ENCODE measurements at regions not wholly inside any gene's neighbourhood (a gene's known extent, or its start where the extent isn't known, plus 50 kb on each side); places are given as distances from the start of the nearest gene placed in this dataset.

- Mint-ChIP-seq H3K27ac (no peak overlapping the region), H3K4me1 (no peaks in the 10 kb centered on the region), H3K36me3 (no peaks in the 10 kb centered on the region), H3K4me3 (no peak overlapping the region), H3K9me3 (peaks cover 16% of the 10 kb centered on the region)
- DNase-seq (ENCODE audit: low spot score in 2 of 2) (no peak), ATAC-seq (no peak)
Observed at GRCh38 chr5:16245956-16246355, 66.4 kb upstream of the MARCHF11 start.

DNA sequence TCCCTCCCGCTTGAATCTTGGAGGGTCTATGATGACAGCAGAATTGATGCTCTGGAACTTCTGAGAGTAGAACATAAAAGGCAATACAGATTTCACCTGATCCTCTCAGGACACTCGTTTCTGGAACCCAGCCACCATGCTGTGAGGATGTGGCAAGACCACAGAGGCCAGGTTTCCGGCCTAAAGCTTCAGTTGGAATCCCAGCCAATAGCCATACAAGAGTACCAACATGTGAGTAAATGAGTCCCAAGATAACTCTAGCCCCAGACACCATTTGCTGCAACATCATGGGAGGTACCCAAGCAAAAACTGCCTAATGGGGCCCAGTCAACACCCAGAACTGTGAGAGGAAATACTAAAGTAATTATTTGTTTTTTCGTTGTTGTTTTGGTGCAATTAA lies 65.7 kb upstream of the MARCHF11 start:
- H3K9me3 Mint-ChIP-seq, result peaks cover 16% of the 10 kb centered on the region
- H3K27ac Mint-ChIP-seq, result no peak overlapping the region
- no peak overlapping the region for H3K4me3 Mint-ChIP-seq
- H3K4me1 Mint-ChIP-seq, result no peaks in the 10 kb centered on the region
- no peak for ATAC-seq
- no peaks in the 10 kb centered on the region for H3K36me3 Mint-ChIP-seq
- no peak for DNase-seq (ENCODE audit: low spot score in 2 of 2)

DNA sequence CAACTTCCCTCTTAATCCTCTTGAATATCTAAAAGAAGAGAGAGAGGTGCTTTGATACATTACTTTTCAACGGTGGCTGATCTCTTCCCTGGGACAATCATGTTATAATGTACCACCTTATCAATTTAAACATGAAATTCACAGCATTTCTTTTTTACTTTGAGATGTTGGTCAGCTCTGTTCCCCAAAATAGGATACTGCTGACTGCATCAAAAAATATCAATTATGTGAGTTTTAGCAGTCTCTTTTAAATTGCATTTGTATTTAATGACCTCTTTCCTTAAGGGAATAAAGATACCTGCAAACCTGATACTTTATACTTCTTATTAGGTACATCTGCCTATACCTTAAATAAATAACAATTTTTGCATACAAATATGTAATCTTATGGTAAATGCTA lies 58.4 kb upstream of the MARCHF11 start:
- Mint-ChIP-seq H3K4me1 (no peaks in the 10 kb centered on the region), H3K27ac (no peak overlapping the region)
- no peak for DNase-seq (ENCODE audit: low spot score in 2 of 2)

DNA sequence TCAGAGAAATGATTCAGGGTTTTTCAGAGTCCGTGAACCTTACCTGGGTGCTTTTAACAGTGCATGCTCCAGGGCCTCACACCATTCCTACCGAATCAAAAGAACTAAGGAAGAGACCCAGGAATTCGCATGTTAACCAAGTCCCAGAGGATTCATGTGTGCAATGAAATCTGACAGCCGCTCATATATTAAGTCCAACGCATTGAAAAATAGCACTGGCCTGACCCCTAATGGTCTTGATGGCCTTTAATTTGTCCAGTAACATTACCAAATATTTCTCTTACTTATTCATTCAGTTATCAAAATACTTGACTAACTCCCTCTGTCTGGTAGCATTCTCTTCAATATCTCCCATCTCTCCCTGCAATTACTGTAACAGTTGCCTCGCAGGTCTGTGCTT lies 55.0 kb upstream of the MARCHF11 start:
- Mint-ChIP-seq H3K4me3 (no peak overlapping the region), H3K36me3 (no peaks in the 10 kb centered on the region)
- ATAC-seq, result no peak

More for the DNA sequence above, 58.4 kb upstream of the MARCHF11 start:
- Mint-ChIP-seq H3K4me3 (no peak overlapping the region), H3K36me3 (no peaks in the 10 kb centered on the region), H3K9me3 (peaks cover 12% of the 10 kb centered on the region)
- ATAC-seq, result no peak

DNA sequence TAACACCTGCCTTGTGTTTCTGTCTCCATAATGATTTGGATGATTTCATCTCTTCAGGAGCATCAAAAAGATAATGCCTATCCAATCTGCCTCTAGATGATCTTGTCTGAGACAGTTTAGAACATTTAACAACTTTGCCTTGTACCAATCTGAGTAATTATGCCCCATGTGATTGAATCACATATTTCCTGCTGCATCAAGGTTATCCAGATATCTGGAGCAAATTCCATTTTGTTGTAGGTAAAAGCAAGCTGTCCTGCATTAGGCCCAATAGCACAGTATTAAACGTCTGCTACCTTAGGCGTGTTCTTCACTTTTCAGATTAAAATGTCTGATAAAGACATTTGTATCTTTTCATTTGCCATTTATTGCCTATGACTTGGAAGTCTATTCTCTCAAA lies 54.1 kb upstream of the MARCHF11 start:
- no peak overlapping the region for H3K4me3 Mint-ChIP-seq
- no peak for ATAC-seq
- no peaks in the 10 kb centered on the region for H3K4me1 Mint-ChIP-seq
- DNase-seq (ENCODE audit: low spot score in 2 of 2), result no peak
- no peak overlapping the region for H3K27ac Mint-ChIP-seq
- peaks cover 11% of the 10 kb centered on the region for H3K9me3 Mint-ChIP-seq
- no peaks in the 10 kb centered on the region for H3K36me3 Mint-ChIP-seq

More for the DNA sequence above, 55.0 kb upstream of the MARCHF11 start:
- Mint-ChIP-seq H3K9me3 (peaks cover 7% of the 10 kb centered on the region), H3K27ac (no peak overlapping the region), H3K4me1 (no peaks in the 10 kb centered on the region)
- no peak for DNase-seq (ENCODE audit: low spot score in 2 of 2)

GRCh38 chr5:16229357-16229940 lies 49.9 kb upstream of the MARCHF11 start:
- peak; percentile 26 for ATAC-seq

More at GRCh38 chr5:16229357-16229940, 49.9 kb upstream of the MARCHF11 start:
- Mint-ChIP-seq H3K27ac (no peak overlapping the region), H3K9me3 (peaks cover 4% of the 10 kb centered on the region), H3K4me3 (no peak overlapping the region), H3K36me3 (no peaks in the 10 kb centered on the region), H3K4me1 (no peaks in the 10 kb centered on the region)
- DNase-seq (ENCODE audit: low spot score in 2 of 2), result no peak

Measured in stimulated activated effector memory CD8-positive, alpha-beta T cell treated with anti-CD3 and anti-CD28 coated beads, Interleukin-12 subunit alpha, Interleukin-12 subunit beta, amount 100 ng/mL, for 72 hours (primary cell).